GM10266 (cell line): ENCODE measurements at regions not wholly inside any gene's neighbourhood (a gene's known extent, or its start where the extent isn't known, plus 50 kb on each side); places are given as distances from the start of the nearest gene placed in this dataset.
"Not testable (repeated sequence)": the region's sequence is repeated elsewhere in the genome, so short reads cannot be mapped to it uniquely, and the experiment has no call there.

Source experiments
- DNase-seq: peaks from one replicate; pipeline ENCODE4 v3.0.0; 2012; ENCODE audit errors: extremely low spot score
- CTCF ChIP-seq: IDR thresholded peaks from 2 replicates; pipeline ENCODE4 v1.5.1; 2012; ENCODE audit warnings: mild to moderate bottlenecking, low read depth; ENCODE audit not compliant: control insufficient read depth, insufficient read depth; ENCODE audit errors: missing control alignments

GRCh38 chr14:89673512-89674225, 256.6 kb upstream of the FOXN3 start:
- no peak for TF ChIP-seq CTCF
- DNase-seq: no peak

- no peak for DNase-seq
- no peak for TF ChIP-seq CTCF
Measured at GRCh38 chr14:89672636-89673511, 255.8 kb upstream of the FOXN3 start.

GRCh38 chr14:89669193-89669592, 252.2 kb upstream of the FOXN3 start:
- DNase-seq: no peak
- no peak for TF ChIP-seq CTCF

GRCh38 chr14:89667983-89668382, 250.9 kb upstream of the FOXN3 start:
- no peak for DNase-seq
- TF ChIP-seq CTCF: no peak

GRCh38 chr14:89665300-89666081, 248.5 kb upstream of the FOXN3 start:
- not testable (repeated sequence) for DNase-seq

- no peak for DNase-seq
- no peak for TF ChIP-seq CTCF
Measured at GRCh38 chr14:89661392-89661791, 244.4 kb upstream of the FOXN3 start.

GRCh38 chr14:89660625-89661233, 243.7 kb upstream of the FOXN3 start:
- DNase-seq: not testable (repeated sequence)
